Mononuclear cell (primary cell): ENCODE measurements at regions not wholly inside any gene's neighbourhood (a gene's known extent, or its start where the extent isn't known, plus 50 kb on each side); places are given as distances from the start of the nearest gene placed in this dataset.
"Not testable (repeated sequence)": the region's sequence is repeated elsewhere in the genome, so short reads cannot be mapped to it uniquely, and the experiment has no call there.

Experiments
- H3K27me3 ChIP-seq: 2 replicates; pipeline ENCODE4 v1.6.0; 2011; ENCODE audit warnings: low read length, control low read depth; ENCODE audit not compliant: insufficient read depth
- H3K4me1 ChIP-seq: 2 replicates; pipeline ENCODE4 v1.5.1; 2011; ENCODE audit warnings: mild to moderate bottlenecking, low read length, control low read depth; ENCODE audit not compliant: insufficient read depth
- H3K4me3 ChIP-seq: 2 replicates; pipeline ENCODE4 v1.5.1; 2011; ENCODE audit warnings: mild to moderate bottlenecking, low read length, moderate library complexity
- H3K9me3 ChIP-seq: 2 replicates; pipeline ENCODE4 v1.5.1; 2011; ENCODE audit warnings: low read depth, mild to moderate bottlenecking, control low read depth, low read length

DNA sequence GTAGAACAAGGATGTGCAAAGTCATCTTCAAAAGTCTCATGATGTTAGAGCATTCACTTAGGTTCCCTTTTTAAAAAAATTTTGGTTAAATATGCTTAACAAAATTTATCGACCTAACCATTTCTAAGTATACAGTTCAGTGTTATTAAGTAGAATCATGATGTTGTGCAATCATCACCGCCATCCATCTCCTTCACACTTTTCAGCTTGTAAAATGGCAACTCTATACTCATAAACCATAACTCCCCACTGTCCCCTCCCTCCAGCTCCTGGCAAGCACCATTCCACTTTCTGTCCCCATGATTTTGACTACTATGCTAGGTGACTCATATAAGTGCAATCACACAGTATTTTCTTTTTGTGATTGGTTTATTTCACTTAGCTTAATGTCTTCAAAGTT lies 895.0 kb downstream of the TBL1XR1 start:
- Histone ChIP-seq H3K27me3 (no peaks in the 10 kb centered on the region), H3K9me3 (peaks cover 6% of the 10 kb centered on the region), H3K4me1 (no peaks in the 10 kb centered on the region), H3K4me3 (no peak overlapping the region)

DNA sequence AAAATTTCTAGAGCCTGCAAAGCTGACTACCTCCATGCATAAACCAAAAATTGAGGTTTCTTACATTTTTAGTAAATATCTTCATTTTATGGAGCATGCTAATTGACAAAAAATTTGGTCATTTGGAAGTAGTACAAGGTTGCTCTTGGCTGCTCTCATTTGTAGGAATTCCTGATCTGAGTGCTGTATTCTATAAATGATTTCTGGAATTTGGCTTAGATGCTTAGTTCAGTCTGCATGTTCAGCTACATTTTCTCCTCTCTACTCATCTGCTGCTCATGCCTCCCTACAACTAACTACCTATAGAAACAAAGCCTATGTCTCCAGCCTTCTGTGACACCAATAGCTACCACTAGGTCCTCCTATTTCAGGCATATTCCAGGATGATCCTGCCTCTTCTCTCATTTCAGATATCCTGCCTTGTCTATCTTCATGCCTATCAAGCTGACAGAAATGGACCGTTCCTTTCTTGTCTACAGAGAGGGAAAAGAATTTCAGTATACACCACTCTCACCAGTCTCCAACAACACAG lies 901.1 kb downstream of the TBL1XR1 start:
- no peaks in the 10 kb centered on the region for H3K27me3 ChIP-seq
- no peak overlapping the region for H3K4me3 ChIP-seq
- H3K9me3 ChIP-seq, result peaks cover 6% of the 10 kb centered on the region
- no peaks in the 10 kb centered on the region for H3K4me1 ChIP-seq

DNA sequence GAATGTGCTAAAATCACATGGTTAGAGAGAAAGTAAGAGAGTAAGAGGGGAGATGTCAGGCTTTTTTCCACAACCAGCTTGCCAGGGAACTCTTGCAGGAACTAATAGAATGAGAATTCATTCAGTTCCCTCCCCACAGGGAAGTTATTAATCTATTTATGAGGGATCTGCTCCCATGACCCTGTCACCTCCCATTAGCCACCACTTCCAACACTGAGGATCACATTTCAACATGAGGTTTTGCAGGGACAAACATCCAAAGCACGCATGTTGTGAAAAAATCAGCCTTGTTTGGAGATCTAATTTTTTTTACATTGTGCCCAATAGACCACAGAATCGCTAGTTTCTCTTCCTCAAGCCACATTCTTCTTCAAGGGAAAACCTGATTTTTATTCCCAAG lies 904.0 kb downstream of the TBL1XR1 start:
- Histone ChIP-seq H3K4me3 (no peak overlapping the region), H3K27me3 (no peaks in the 10 kb centered on the region), H3K4me1 (no peaks in the 10 kb centered on the region), H3K9me3 (no peaks in the 10 kb centered on the region)

DNA sequence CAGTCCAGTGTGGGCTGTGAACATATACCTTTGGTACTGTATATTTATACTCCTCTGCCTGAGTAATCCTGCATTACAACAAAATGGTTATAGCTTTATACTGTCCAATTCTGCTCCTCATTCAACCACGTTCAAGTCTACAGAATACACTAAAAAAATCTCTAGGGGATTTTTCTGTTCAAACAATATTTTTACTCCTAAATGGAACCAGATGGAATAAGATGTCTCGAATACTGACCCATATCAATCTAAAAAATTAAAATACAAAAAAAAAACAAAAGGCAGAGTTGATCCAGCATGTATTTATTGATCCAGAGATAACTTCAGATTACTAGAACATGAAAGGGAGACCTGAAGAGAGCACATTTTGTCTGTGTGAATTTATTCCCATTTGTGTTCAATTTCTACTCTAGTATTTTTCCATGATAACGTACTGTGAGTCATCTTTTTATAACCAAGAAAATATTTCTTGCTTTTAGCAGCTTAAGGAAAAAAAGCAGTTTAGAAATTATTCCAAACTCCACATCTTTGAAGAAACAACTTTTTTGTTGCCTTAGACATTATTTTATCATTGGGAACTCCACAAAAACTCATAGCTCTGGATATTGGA lies 910.7 kb downstream of the TBL1XR1 start:
- Histone ChIP-seq H3K27me3 (no peaks in the 10 kb centered on the region), H3K4me3 (no peak overlapping the region), H3K4me1 (no peaks in the 10 kb centered on the region), H3K9me3 (no peaks in the 10 kb centered on the region)

- Histone ChIP-seq H3K9me3 (no peaks in the 10 kb centered on the region), H3K4me3 (no peak overlapping the region), H3K27me3 (no peaks in the 10 kb centered on the region), H3K4me1 (no peaks in the 10 kb centered on the region)
Observed at GRCh38 chr3:176275538-176275937, 921.7 kb downstream of the TBL1XR1 start.

DNA sequence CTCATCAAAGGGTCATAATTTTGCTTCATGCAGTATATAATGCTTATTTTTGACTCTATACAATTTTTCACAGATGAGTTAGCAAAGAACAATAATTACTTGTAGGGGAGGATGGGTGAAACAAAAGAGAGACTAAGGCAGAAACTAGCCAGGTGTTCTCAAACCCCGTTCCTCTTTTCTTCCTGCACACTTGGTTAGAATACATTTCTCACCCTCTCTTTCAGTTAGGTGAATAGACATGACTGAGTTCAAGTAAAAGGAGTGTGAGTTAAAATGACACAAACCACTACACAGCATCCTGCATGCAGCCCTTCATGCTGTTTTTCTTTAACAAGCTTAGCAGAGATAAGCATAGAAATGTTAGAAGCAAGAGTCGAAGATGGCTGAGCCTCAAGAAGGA lies 922.2 kb downstream of the TBL1XR1 start:
- H3K4me1 ChIP-seq, result no peaks in the 10 kb centered on the region
- H3K9me3 ChIP-seq, result no peaks in the 10 kb centered on the region
- H3K27me3 ChIP-seq, result no peaks in the 10 kb centered on the region
- H3K4me3 ChIP-seq, result no peak overlapping the region

- H3K4me1 ChIP-seq, result no peaks in the 10 kb centered on the region
- no peaks in the 10 kb centered on the region for H3K9me3 ChIP-seq
- H3K27me3 ChIP-seq, result no peaks in the 10 kb centered on the region
- no peak overlapping the region for H3K4me3 ChIP-seq
Observed at GRCh38 chr3:176274161-176274560, 923.1 kb downstream of the TBL1XR1 start.

- peaks cover 27% of the 10 kb centered on the region for H3K9me3 ChIP-seq
- H3K4me3 ChIP-seq, result no peak overlapping the region
- no peaks in the 10 kb centered on the region for H3K4me1 ChIP-seq
- H3K27me3 ChIP-seq, result no peaks in the 10 kb centered on the region
Observed at GRCh38 chr3:176262071-176262470, 935.2 kb downstream of the TBL1XR1 start.

GRCh38 chr3:176247191-176247590 lies 950.1 kb downstream of the TBL1XR1 start:
- peaks cover 19% of the 10 kb centered on the region for H3K9me3 ChIP-seq
- H3K4me1 ChIP-seq, result no peaks in the 10 kb centered on the region
- no peaks in the 10 kb centered on the region for H3K27me3 ChIP-seq
- H3K4me3 ChIP-seq, result no peak overlapping the region

DNA sequence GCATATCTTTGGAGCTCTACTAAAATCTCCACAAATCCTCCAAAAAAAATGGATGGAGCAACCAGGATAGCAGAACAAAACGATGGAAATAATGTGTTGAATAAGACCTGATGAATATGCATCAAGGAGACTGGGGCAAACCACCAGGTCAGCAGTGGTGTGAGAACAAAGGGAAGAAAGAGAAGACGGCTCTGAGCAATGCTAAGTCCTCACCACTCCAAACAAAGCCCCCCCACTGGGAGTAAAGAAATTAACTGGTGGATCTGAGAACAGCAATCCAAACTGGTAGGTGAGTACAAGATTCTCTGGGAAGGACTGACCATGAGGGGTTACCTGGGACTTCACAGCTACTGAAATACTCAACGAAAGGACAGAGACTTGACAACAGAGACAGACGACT lies 977.3 kb downstream of the TBL1XR1 start:
- no peaks in the 10 kb centered on the region for H3K27me3 ChIP-seq
- H3K4me1 ChIP-seq, result no peaks in the 10 kb centered on the region
- no peaks in the 10 kb centered on the region for H3K9me3 ChIP-seq
- H3K4me3 ChIP-seq, result no peak overlapping the region

- H3K27me3 ChIP-seq, result no peaks in the 10 kb centered on the region
- H3K4me3 ChIP-seq, result no peak overlapping the region
- no peaks in the 10 kb centered on the region for H3K4me1 ChIP-seq
- no peaks in the 10 kb centered on the region for H3K9me3 ChIP-seq
Observed at GRCh38 chr3:176214758-176215157, 982.5 kb downstream of the TBL1XR1 start.

DNA sequence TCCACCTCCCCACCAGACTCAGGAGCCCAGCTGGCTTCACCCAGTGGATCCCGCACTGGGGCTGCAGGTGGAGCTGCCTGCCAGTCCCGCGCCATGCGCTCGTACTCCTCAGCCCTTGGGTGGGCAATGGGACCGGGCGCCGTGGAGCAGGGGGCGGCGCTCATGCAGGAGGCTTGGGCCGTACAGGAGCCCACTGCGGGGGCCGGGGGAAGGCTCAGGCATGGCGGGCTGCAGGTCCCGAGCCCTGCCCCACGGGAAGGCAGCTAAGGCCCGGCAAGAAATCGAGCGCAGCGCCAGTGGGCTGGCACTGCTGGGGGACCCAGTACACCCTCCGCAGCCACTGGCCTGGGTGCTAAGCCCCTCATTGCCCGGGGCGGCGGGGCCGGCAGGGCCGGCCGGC lies 984.0 kb downstream of the TBL1XR1 start:
- H3K4me3 ChIP-seq, H3K4me1 ChIP-seq, H3K27me3 ChIP-seq, H3K9me3 ChIP-seq: not testable (repeated sequence)

- H3K27me3 ChIP-seq, result no peaks in the 10 kb centered on the region
- H3K4me1 ChIP-seq, result no peaks in the 10 kb centered on the region
- no peak overlapping the region for H3K4me3 ChIP-seq
- no peaks in the 10 kb centered on the region for H3K9me3 ChIP-seq
Observed at GRCh38 chr3:176208915-176209314, 988.4 kb downstream of the TBL1XR1 start.

GRCh38 chr3:176208283-176208682 lies 989.0 kb downstream of the TBL1XR1 start:
- Histone ChIP-seq H3K9me3 (no peaks in the 10 kb centered on the region), H3K4me3 (no peak overlapping the region), H3K27me3 (no peaks in the 10 kb centered on the region), H3K4me1 (no peaks in the 10 kb centered on the region)

DNA sequence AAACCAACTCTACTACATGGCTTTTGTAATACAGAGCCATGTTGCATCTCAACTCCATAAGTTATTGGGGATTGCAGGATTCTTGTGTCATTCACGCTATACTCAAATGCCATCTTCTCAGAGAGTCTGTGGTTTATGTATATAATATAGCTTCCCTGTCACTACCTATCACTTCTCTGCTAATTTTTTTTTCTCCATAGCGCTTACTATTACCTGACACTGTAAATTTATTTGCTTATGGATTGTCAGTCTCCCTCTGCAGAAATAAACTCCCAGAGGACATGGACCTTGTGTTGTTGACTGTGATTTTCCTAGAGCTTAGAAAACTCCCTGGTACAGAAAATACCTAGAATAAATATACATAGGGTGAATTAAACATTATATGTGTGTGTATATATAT lies 990.5 kb downstream of the TBL1XR1 start:
- Histone ChIP-seq H3K27me3 (no peaks in the 10 kb centered on the region), H3K9me3 (no peaks in the 10 kb centered on the region), H3K4me3 (no peak overlapping the region), H3K4me1 (no peaks in the 10 kb centered on the region)

- H3K4me1 ChIP-seq, result no peaks in the 10 kb centered on the region
- no peak overlapping the region for H3K4me3 ChIP-seq
- peaks cover 2% of the 10 kb centered on the region for H3K9me3 ChIP-seq
- no peaks in the 10 kb centered on the region for H3K27me3 ChIP-seq
Observed at GRCh38 chr3:176202652-176203051, 994.6 kb downstream of the TBL1XR1 start.
